ENCODE measurements at regions not wholly inside any gene's neighbourhood (a gene's known extent, or its start where the extent isn't known, plus 50 kb on each side); places are given as distances from the start of the nearest gene placed in this dataset.

DNA sequence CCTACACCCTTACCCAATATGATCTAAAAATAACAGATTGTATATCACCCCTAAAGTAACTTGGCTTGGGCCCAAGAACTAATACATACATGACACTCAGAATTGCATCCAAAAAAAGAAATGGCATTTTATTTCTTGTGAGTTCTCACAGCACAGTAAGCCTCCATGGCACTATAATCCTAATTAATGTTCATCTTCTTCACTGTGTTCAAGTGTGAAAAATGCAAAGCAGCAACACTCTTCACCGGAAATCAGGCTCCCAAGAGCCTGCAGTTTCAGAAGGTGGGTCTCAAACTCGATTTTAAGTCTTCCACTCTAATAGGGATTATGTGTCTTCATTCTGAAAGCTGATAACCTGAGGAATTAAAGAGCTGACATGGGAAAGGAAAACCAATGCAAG, 142.8 kb upstream of the TSC22D2 start:
- DNase-seq (ENCODE audit: low read depth): no peak
- H3K36me3 ChIP-seq (ENCODE audit: control insufficient read depth, insufficient read depth, low read length): no peaks in the 10 kb centered on the region
- CTCF ChIA-PET: interaction anchor here (2.8 kb wide), 1 partner anchor 14 kb away, joined by 10 read pairs; no protein-coding TSS in a partner anchor
- POLR2A ChIA-PET: interaction anchor here (0.6 kb wide), 1 partner anchor 28 kb away, joined by 4 read pairs; no protein-coding TSS in a partner anchor
- no peak for TF ChIP-seq CTCF (IDR thresholded peaks at IDR 0.05; ENCODE audit: insufficient read depth, low read depth, low read length)
- no peaks in the 10 kb centered on the region for H3K27me3 ChIP-seq (ENCODE audit: control insufficient read depth, insufficient read depth, low read length)
- H3K4me3 ChIP-seq (ENCODE audit: low read depth, low read length): no peak overlapping the region

GRCh38 chr3:150264561-150265279, 143.4 kb upstream of the TSC22D2 start:
- DNase-seq (ENCODE audit: low read depth): no peak
- CTCF ChIA-PET: interaction anchor here (2.8 kb wide), 1 partner anchor 13 kb away, joined by 10 read pairs; no protein-coding TSS in a partner anchor
- no peak for TF ChIP-seq CTCF (IDR thresholded peaks at IDR 0.05; ENCODE audit: insufficient read depth, low read depth, low read length)
- no peaks in the 10 kb centered on the region for H3K27me3 ChIP-seq (ENCODE audit: control insufficient read depth, insufficient read depth, low read length)
- POLR2A ChIA-PET: interaction anchor here (0.6 kb wide), 1 partner anchor 29 kb away, joined by 4 read pairs; no protein-coding TSS in a partner anchor
- no peak overlapping the region for H3K4me3 ChIP-seq (ENCODE audit: low read depth, low read length)
- H3K36me3 ChIP-seq (ENCODE audit: control insufficient read depth, insufficient read depth, low read length): no peaks in the 10 kb centered on the region

GRCh38 chr3:150261958-150262357, 146.1 kb upstream of the TSC22D2 start:
- ChIA-PET CTCF (no interaction called here), POLR2A (no interaction called here)
- no peak overlapping the region for H3K4me3 ChIP-seq (ENCODE audit: low read depth, low read length)
- TF ChIP-seq CTCF (IDR thresholded peaks at IDR 0.05; ENCODE audit: insufficient read depth, low read depth, low read length): no peak
- DNase-seq (ENCODE audit: low read depth): no peak
- no peaks in the 10 kb centered on the region for H3K27me3 ChIP-seq (ENCODE audit: control insufficient read depth, insufficient read depth, low read length)
- H3K36me3 ChIP-seq (ENCODE audit: control insufficient read depth, insufficient read depth, low read length): no peaks in the 10 kb centered on the region

GRCh38 chr3:150261418-150261817, 146.7 kb upstream of the TSC22D2 start:
- no peaks in the 10 kb centered on the region for H3K36me3 ChIP-seq (ENCODE audit: control insufficient read depth, insufficient read depth, low read length)
- ChIA-PET CTCF (no interaction called here), POLR2A (no interaction called here)
- no peak for TF ChIP-seq CTCF (IDR thresholded peaks at IDR 0.05; ENCODE audit: insufficient read depth, low read depth, low read length)
- no peak overlapping the region for H3K4me3 ChIP-seq (ENCODE audit: low read depth, low read length)
- no peaks in the 10 kb centered on the region for H3K27me3 ChIP-seq (ENCODE audit: control insufficient read depth, insufficient read depth, low read length)
- DNase-seq (ENCODE audit: low read depth): no peak

- no peak for DNase-seq (ENCODE audit: low read depth)
- no peak for TF ChIP-seq CTCF (IDR thresholded peaks at IDR 0.05; ENCODE audit: insufficient read depth, low read depth, low read length)
- H3K27me3 ChIP-seq (ENCODE audit: control insufficient read depth, insufficient read depth, low read length): no peaks in the 10 kb centered on the region
- CTCF ChIA-PET: interaction anchor here (1.0 kb wide), 1 partner anchor 18 kb away, joined by 3 read pairs; no protein-coding TSS in a partner anchor
- no peak overlapping the region for H3K4me3 ChIP-seq (ENCODE audit: low read depth, low read length)
- POLR2A ChIA-PET: no interaction called here
- H3K36me3 ChIP-seq (ENCODE audit: control insufficient read depth, insufficient read depth, low read length): no peaks in the 10 kb centered on the region
Measured at GRCh38 chr3:150260398-150260710, 147.7 kb upstream of the TSC22D2 start.
